Smooth muscle cell (in vitro differentiated cells): ENCODE measurements at regions not wholly inside any gene's neighbourhood (a gene's known extent, or its start where the extent isn't known, plus 50 kb on each side); places are given as distances from the start of the nearest gene placed in this dataset.

Experiments
- DNase-seq: peaks from one replicate; lab custom pipeline; 2025; ENCODE audit not compliant: unreplicated experiment; lab: John Stamatoyannopoulos, UW
- H2AFZ ChIP-seq: fragments of 200-600 bp; sonication (generic); 2 replicates; pipeline ENCODE4 v1.6.0; 2016; ENCODE audit warnings: antibody characterized with exemption, low read depth, mild to moderate bottlenecking
- H3F3A ChIP-seq: fragments of 200-600 bp; sonication (generic); 2 replicates; pipeline ENCODE4 v1.6.0; 2017; ENCODE audit warnings: antibody characterized with exemption, low read depth
- H3K27ac ChIP-seq: fragments of 200-600 bp; sonication (generic); 2 replicates; pipeline ENCODE4 v1.5.1; 2016; ENCODE audit warnings: low read depth, mild to moderate bottlenecking
- H3K27me3 ChIP-seq: fragments of 200-600 bp; sonication (generic); 2 replicates; pipeline ENCODE4 v1.6.1; 2016; ENCODE audit warnings: low read depth, mild to moderate bottlenecking
- H3K36me3 ChIP-seq: fragments of 200-600 bp; sonication (generic); 2 replicates; pipeline ENCODE4 v1.5.1; 2016; ENCODE audit warnings: low read depth
- H3K4me1 ChIP-seq: fragments of 200-600 bp; sonication (generic); 2 replicates; pipeline ENCODE4 v1.5.1; 2016; ENCODE audit warnings: low read depth
- H3K4me2 ChIP-seq: fragments of 200-600 bp; sonication (generic); 2 replicates; pipeline ENCODE4 v1.6.0; 2016; ENCODE audit warnings: mild to moderate bottlenecking
- H3K4me3 ChIP-seq: fragments of 200-600 bp; sonication (generic); 2 replicates; pipeline ENCODE4 v1.5.1; 2016; ENCODE audit warnings: mild to moderate bottlenecking
- H3K79me2 ChIP-seq: fragments of 200-600 bp; sonication (generic); 2 replicates; pipeline ENCODE4 v1.6.0; 2016; ENCODE audit warnings: low read depth, mild to moderate bottlenecking
- H3K9ac ChIP-seq: fragments of 200-600 bp; sonication (generic); 2 replicates; pipeline ENCODE4 v1.6.0; 2016; ENCODE audit warnings: low read depth
- H3K9me3 ChIP-seq: fragments of 200-600 bp; sonication (generic); replicated peaks from 2 replicates; pipeline ENCODE4 v1.5.1; 2016; ENCODE audit warnings: low read depth
- H4K20me1 ChIP-seq: fragments of 200-600 bp; sonication (generic); 2 replicates; pipeline ENCODE4 v1.6.0; 2016; ENCODE audit warnings: low read depth
- CTCF ChIP-seq: fragments of 200-600 bp; sonication (generic); IDR thresholded peaks from 2 replicates; pipeline ENCODE4 v1.5.1; 2017; ENCODE audit warnings: borderline replicate concordance, mild to moderate bottlenecking, antibody characterized with exemption; ENCODE audit not compliant: insufficient read depth, poor library complexity, severe bottlenecking
- WGBS: methylation state at CpG from one replicate; pipeline ENCODE4 v1.1.7; 2016; ENCODE audit warnings: low lambda C conversion rate; 5-methylcytosine and 5-hydroxymethylcytosine counted together

DNA sequence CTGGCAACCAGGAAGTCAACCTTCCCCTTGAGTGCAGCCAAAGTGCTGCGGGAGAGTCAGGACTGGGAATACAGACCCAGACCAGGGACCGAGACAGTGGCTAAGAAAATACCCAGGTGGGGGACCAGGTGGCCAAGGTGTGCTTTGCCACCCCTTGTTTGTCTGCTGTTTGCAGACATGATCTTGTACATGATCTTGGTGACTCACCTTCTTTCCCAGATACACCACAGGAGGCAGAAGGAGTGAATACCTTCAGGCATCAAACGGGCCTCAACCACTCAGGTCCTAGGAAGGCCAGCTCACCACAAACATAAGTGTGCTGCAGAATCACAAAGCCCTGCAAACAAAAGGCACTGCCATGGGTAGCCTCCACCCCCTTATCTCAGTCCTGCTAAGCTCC lies 62.0 kb downstream of the CNGA2 start:
- no peak overlapping the region for H3K4me3 ChIP-seq
- no peak overlapping the region for H3K27ac ChIP-seq
- TF ChIP-seq CTCF: no peak
- no peak for DNase-seq
- H3K36me3 ChIP-seq: no peaks in the 10 kb centered on the region
- no peaks in the 10 kb centered on the region for H3F3A ChIP-seq
- no peaks in the 10 kb centered on the region for H3K27me3 ChIP-seq
- no peak overlapping the region for H3K9ac ChIP-seq
- H2AFZ ChIP-seq: no peak overlapping the region
- no peaks in the 10 kb centered on the region for H4K20me1 ChIP-seq
- no peaks in the 10 kb centered on the region for H3K4me1 ChIP-seq
- no peaks in the 10 kb centered on the region for H3K9me3 ChIP-seq
- H3K4me2 ChIP-seq: no peak overlapping the region
- no peaks in the 10 kb centered on the region for H3K79me2 ChIP-seq
- WGBS: 83% methylated on average over 3 of the region's 3 CpGs

DNA sequence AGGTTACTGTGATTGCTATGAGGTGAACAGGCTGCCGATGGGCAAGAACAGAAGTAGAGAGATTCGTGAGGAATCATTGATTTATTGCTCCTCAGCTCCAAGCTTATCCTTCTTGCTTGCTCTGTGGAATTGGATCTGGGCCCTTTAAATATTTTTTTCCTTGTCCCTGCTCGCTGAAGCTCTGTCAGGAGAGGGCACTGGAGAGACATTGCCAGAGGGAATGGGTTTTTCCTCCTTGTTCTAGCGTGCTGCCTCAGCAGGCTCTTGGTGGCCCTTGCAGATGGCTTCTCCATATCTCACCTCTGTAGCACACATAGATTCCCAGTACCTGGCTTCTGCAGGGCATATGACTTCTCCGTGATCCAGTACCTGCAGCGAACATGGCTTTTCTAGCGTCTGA lies 67.4 kb downstream of the CNGA2 start:
- H3K27me3 ChIP-seq: no peaks in the 10 kb centered on the region
- H3K27ac ChIP-seq: no peak overlapping the region
- DNase-seq: no peak
- no peaks in the 10 kb centered on the region for H4K20me1 ChIP-seq
- no peaks in the 10 kb centered on the region for H3K36me3 ChIP-seq
- no peak for TF ChIP-seq CTCF
- no peak overlapping the region for H2AFZ ChIP-seq
- H3K79me2 ChIP-seq: no peaks in the 10 kb centered on the region
- no peak overlapping the region for H3K4me2 ChIP-seq
- WGBS: 68% methylated on average over 7 of the region's 7 CpGs
- no peaks in the 10 kb centered on the region for H3F3A ChIP-seq
- H3K9me3 ChIP-seq: no peaks in the 10 kb centered on the region
- no peak overlapping the region for H3K4me3 ChIP-seq
- H3K4me1 ChIP-seq: no peaks in the 10 kb centered on the region
- H3K9ac ChIP-seq: no peak overlapping the region

- Histone ChIP-seq H3K36me3 (no peaks in the 10 kb centered on the region), H4K20me1 (no peaks in the 10 kb centered on the region), H3K4me1 (no peaks in the 10 kb centered on the region), H3F3A (no peaks in the 10 kb centered on the region), H3K9ac (no peak overlapping the region), H3K4me2 (no peak overlapping the region), H2AFZ (no peak overlapping the region), H3K27me3 (no peaks in the 10 kb centered on the region), H3K9me3 (no peaks in the 10 kb centered on the region), H3K27ac (no peak overlapping the region), H3K79me2 (no peaks in the 10 kb centered on the region), H3K4me3 (no peak overlapping the region)
- 67% methylated on average over 5 of the region's 5 CpGs for WGBS
- no peak for TF ChIP-seq CTCF
- DNase-seq: no peak
Measured at GRCh38 chrX:151806967-151807540, 72.5 kb downstream of the CNGA2 start.

DNA sequence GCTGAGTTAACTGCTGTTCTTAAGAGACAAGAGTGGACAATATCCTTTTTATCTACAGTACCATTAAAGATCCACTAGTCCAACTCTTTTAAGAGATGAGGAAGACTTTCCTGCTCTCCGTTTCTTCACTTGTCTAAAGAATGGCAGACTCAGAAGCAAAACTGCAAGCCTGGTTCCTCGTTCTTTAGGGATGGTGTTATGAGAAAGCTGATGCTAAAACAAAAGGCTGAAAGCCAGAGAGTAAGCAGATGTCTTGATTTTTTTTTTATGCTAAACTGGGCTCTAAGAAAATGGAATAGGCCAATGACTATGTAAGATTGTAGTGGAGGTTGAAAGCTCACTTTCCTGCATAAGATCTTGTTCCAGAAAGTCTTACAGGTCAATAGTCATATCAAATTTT lies 78.1 kb downstream of the CNGA2 start:
- 51% methylated on average over 2 of the region's 2 CpGs for WGBS
- no peak for TF ChIP-seq CTCF

More for the DNA sequence above, 78.1 kb downstream of the CNGA2 start:
- no peak overlapping the region for H3K9ac ChIP-seq
- no peaks in the 10 kb centered on the region for H3K27me3 ChIP-seq
- no peak overlapping the region for H2AFZ ChIP-seq
- H3K36me3 ChIP-seq: no peaks in the 10 kb centered on the region
- no peaks in the 10 kb centered on the region for H3K79me2 ChIP-seq
- H4K20me1 ChIP-seq: no peaks in the 10 kb centered on the region
- H3F3A ChIP-seq: no peaks in the 10 kb centered on the region
- no peaks in the 10 kb centered on the region for H3K4me1 ChIP-seq
- no peak overlapping the region for H3K4me2 ChIP-seq
- no peak overlapping the region for H3K4me3 ChIP-seq
- H3K27ac ChIP-seq: no peak overlapping the region
- no peak for DNase-seq
- no peaks in the 10 kb centered on the region for H3K9me3 ChIP-seq
